GM18858 (cell line): ENCODE measurements at regions not wholly inside any gene's neighbourhood (a gene's known extent, or its start where the extent isn't known, plus 50 kb on each side); places are given as distances from the start of the nearest gene placed in this dataset.

Experiments
- ATAC-seq: cut with Tn5 transposase; IDR thresholded peaks from one replicate; pipeline ENCODE4 v1.9.1; 2021; ENCODE audit not compliant: unreplicated experiment

GRCh38 chr4:137599734-137600133 lies 67.4 kb upstream of the PCDH18 start:
- no peak for ATAC-seq

GRCh38 chr4:137597752-137598430 lies 65.6 kb upstream of the PCDH18 start:
- no peak for ATAC-seq

GRCh38 chr4:137587796-137588195 lies 55.5 kb upstream of the PCDH18 start:
- no peak for ATAC-seq

GRCh38 chr4:137583671-137584070 lies 51.4 kb upstream of the PCDH18 start:
- ATAC-seq, result no peak
